Stimulated activated naive CD4-positive, alpha-beta T cell (primary cell): ENCODE measurements at regions not wholly inside any gene's neighbourhood (a gene's known extent, or its start where the extent isn't known, plus 50 kb on each side); places are given as distances from the start of the nearest gene placed in this dataset.

ENCODE experiments used
- DNase-seq, 6 experiments: peaks; one replicate each; lab custom pipeline; 2025; lab: John Stamatoyannopoulos, UW

- no peak for DNase-seq
Observed at GRCh38 chr6:91453224-91453878, 866.5 kb upstream of the MAP3K7 start.

GRCh38 chr6:91449539-91449938, 862.7 kb upstream of the MAP3K7 start:
- DNase-seq = no peak

GRCh38 chr6:91447530-91448254, 860.8 kb upstream of the MAP3K7 start:
- DNase-seq = no peak

- DNase-seq = no peak
Observed at GRCh38 chr6:91447081-91447480, 860.2 kb upstream of the MAP3K7 start.

GRCh38 chr6:91443405-91443804, 856.5 kb upstream of the MAP3K7 start:
- DNase-seq = no peak

- no peak for DNase-seq
Observed at GRCh38 chr6:91442342-91442741, 855.5 kb upstream of the MAP3K7 start.

- DNase-seq = no peak
Observed at GRCh38 chr6:91438570-91438969, 851.7 kb upstream of the MAP3K7 start.

GRCh38 chr6:91437315-91437729, 850.5 kb upstream of the MAP3K7 start:
- no peak for DNase-seq

GRCh38 chr6:91436448-91436847, 849.6 kb upstream of the MAP3K7 start:
- DNase-seq = no peak

- no peak for DNase-seq
Observed at GRCh38 chr6:91435630-91436029, 848.8 kb upstream of the MAP3K7 start.

- DNase-seq = no peak
Observed at GRCh38 chr6:91434576-91434975, 847.7 kb upstream of the MAP3K7 start.

GRCh38 chr6:91433660-91434534, 847.0 kb upstream of the MAP3K7 start:
- DNase-seq = no peak

- DNase-seq = no peak
Observed at GRCh38 chr6:91428953-91429560, 842.2 kb upstream of the MAP3K7 start.

GRCh38 chr6:91428296-91428695, 841.4 kb upstream of the MAP3K7 start:
- no peak for DNase-seq

GRCh38 chr6:91420243-91420642, 833.4 kb upstream of the MAP3K7 start:
- DNase-seq = no peak

- DNase-seq = no peak
Observed at GRCh38 chr6:91415031-91415605, 828.2 kb upstream of the MAP3K7 start.

GRCh38 chr6:91412532-91412931, 825.7 kb upstream of the MAP3K7 start:
- no peak for DNase-seq

GRCh38 chr6:91407706-91408105, 820.8 kb upstream of the MAP3K7 start:
- no peak for DNase-seq

GRCh38 chr6:91392951-91393350, 806.1 kb upstream of the MAP3K7 start:
- no peak for DNase-seq

- no peak for DNase-seq
Observed at GRCh38 chr6:91387290-91388059, 800.6 kb upstream of the MAP3K7 start.

GRCh38 chr6:91386204-91386603, 799.3 kb upstream of the MAP3K7 start:
- no peak for DNase-seq
